Kidney glomerular epithelial cell (primary cell): ENCODE measurements at regions not wholly inside any gene's neighbourhood (a gene's known extent, or its start where the extent isn't known, plus 50 kb on each side); places are given as distances from the start of the nearest gene placed in this dataset.
"Not testable (repeated sequence)": the region's sequence is repeated elsewhere in the genome, so short reads cannot be mapped to it uniquely, and the experiment has no call there.

Experiments
- DNase-seq: peaks from one replicate; lab custom pipeline; 2025; lab: John Stamatoyannopoulos, UW

GRCh38 chr22:48313175-48313830, 1514.4 kb downstream of the BRD1 start:
- no peak for DNase-seq

- DNase-seq: no peak
Measured at GRCh38 chr22:48310740-48311139, 1516.9 kb downstream of the BRD1 start.

DNA sequence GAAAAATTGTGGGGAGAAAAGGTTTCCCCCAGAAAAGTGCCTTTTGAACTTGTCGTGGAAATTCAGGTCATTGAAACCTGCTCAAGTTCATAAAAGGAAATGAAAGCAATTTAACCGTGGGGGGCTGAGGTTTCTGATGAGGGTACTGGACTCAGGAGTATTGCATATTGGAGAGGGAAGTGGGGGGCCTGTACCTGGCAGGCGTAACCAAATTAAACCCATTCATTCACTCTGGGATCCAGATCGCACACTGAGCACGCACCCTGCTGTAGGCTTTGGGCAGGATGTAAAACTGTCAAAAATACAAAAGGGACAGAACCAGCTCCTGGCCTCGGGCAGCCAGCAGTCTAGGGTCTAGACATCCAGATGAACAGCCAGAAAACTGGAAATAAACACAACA, 1517.4 kb downstream of the BRD1 start:
- DNase-seq: no peak

GRCh38 chr22:48309836-48310235, 1517.8 kb downstream of the BRD1 start:
- no peak for DNase-seq

DNA sequence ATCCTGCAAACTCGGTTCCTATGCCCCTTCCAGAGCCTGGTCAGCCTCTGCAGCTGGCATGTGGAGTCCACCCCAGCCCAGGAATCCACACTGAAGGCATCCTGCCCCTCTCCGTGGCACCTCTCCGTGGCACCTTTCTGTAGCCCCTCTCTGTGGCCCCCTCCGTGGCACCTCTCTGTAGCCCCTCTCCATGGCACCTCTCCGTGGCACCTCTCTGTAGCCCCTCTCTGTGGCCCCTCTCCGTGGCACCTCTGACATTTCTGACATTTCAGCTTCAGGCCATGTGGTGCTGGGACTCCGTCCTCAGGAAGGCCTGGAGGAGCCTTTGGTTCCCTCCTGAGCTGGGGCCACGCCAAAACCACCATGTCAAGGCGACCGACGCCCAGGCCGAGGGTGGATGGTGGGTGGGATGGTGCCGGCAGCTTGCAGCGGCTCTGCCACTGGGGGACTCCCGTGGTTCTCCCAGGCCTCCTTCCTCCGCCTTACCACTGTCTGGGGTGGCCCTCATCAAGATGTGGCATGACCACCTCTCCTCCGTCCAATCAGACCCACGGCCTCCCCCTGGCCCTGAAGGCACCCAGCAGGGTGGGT, 1518.5 kb downstream of the BRD1 start:
- no peak for DNase-seq

DNA sequence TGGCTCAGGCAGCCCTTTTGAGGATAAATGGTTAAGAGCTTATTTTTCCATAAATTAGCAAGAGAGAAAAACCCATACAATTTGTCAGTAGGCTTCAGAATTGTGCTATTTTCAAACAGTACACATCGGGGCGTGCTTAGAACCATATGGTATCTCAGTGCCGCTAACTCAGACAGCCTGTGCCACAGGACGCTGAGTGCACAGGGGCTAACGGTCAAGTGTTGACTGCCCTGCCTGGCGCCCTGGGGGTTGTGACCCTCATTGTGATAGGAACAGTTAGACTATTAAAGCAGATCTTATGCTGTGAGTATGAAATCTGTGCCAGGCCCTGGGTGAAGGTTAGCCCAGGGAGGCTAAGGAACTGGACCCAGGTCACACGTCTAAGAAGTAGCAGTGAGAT, 1519.7 kb downstream of the BRD1 start:
- DNase-seq: no peak

GRCh38 chr22:48306785-48307510, 1520.7 kb downstream of the BRD1 start:
- DNase-seq: no peak

DNA sequence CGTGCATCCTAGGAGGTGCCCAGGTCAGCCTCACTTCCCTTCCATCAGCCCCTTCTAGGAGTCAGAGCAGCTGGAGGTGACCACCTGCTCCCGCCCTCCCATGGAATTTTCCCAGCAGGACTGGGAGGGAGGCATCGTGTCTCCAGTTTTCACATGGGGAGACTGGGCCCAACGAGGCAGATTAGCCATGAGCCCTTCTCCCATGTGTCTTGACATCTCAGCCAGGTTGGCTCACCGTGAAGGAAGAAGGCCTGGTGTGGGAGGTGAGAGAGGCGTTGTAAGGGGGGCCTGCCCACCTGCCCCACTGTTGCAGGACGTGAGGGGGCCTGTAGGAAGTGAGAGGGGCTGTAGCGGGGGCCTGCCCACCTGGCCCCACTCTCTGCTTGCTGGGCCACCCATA, 1521.4 kb downstream of the BRD1 start:
- no peak for DNase-seq

- no peak for DNase-seq
Measured at GRCh38 chr22:48305726-48306235, 1521.9 kb downstream of the BRD1 start.

- no peak for DNase-seq
Measured at GRCh38 chr22:48303369-48303725, 1524.3 kb downstream of the BRD1 start.

DNA sequence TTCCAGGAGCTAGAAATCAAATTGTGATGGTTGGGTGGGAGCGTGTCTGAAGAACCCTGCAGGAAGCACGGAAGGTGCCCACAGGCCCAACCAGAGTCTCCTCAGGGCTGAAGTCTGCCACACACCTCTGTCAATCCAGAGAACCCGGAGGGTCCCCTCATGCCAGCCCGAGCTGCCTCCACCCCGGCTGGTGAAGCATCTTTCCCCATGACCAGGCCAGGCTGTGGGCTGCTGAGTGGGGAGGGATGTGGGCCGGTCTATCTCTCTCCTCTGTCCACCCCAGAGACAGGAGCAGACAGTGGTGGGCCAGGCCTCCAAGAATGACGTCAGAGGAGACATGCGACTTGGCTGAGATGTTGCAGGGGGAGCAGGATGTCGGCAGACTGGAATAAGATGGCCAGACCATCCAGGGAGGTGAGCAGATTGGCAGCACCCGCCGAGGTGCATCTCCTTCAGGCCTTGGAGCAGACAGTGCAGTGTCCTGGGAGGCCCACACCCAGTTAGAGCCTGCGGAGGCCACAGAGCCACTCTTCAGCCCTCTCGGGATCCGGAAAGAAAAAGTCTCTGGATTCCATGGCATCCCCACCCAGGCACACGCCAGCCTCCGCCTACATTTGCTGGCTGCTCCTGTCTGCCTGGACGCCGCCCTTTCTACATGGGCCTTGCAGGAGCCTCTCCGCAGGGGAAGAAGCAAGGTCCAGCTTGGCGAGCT, 1524.9 kb downstream of the BRD1 start:
- DNase-seq: no peak

DNA sequence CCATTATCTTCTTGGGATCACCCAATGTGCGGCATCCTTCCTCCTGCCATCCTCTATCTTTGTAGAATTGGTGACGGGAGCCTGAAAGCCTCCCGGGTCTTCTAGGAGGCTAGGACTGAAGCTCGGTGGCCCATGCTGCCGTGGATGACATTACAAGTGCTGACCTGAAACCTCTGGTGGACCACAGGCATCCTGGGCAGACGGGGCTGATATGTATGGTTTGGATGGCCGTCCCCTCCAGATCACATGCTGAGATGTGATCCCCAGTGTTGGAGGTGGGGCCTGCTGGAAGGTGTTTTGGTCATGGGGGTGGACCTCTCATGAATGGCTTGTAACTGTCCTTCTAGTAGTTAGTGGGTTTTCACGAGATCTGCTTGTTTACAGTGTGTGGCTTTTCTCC, 1525.8 kb downstream of the BRD1 start:
- no peak for DNase-seq

DNA sequence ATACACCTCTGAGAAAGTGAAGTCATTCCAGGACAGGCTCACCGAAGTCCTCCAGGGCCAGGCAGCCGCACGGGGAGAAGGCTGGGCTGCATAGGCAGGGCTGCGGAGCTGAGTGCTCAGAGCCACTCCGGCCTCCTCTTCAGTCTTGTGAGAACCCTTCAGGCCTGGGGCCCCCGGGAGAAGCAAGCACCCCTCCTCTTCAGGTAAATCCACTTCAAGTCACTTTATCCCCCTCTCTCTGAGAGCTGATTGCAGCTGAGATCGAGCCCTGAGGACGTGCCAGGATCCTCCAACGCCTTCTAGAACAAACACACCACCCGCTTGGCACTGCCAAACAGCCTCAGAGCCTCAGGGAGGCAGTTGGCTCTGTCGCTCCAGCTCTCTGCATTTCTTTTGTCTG, 1526.3 kb downstream of the BRD1 start:
- no peak for DNase-seq

- DNase-seq: no peak
Measured at GRCh38 chr22:48300877-48301276, 1526.8 kb downstream of the BRD1 start.

DNA sequence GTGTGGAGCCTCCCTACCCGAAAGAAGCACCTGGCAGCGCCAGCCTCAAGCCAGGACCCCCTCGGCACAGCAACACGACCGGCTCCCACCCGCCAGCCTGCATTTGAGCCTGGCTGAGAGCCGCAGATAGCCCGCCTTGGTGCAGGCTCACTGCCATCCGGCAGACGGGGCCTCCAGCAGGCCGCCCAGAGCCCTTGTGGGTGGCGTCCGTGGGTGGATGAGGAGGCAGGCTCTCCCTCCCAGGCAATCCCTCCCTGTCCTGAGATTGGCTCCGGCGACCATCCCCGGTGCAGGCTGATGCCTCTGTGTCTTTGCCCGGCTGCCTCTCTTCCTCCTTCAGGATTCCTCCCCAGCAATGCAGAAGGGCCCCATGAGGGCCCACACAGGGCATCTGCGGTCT, 1527.9 kb downstream of the BRD1 start:
- no peak for DNase-seq

DNA sequence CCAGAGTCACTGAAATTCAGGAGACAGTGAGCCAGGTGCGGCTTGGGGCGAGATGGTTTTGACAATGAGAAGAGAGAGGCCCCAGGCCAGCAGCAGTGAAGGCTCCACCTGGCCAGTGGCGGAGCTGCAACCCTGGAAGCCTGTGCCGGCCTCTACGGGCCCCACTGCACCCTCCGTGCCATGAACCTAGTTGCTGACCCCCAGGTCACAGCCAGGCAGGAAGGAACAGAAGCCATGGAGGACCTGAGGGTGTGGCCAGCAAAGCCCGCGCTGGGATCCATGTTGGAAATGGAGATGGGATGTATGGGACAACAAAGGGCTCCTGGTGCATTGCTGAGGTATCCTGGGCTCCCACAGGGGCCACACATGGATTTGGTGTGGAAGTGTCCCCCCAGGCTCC, 1528.5 kb downstream of the BRD1 start:
- DNase-seq: no peak

- no peak for DNase-seq
Measured at GRCh38 chr22:48297296-48297695, 1530.4 kb downstream of the BRD1 start.

DNA sequence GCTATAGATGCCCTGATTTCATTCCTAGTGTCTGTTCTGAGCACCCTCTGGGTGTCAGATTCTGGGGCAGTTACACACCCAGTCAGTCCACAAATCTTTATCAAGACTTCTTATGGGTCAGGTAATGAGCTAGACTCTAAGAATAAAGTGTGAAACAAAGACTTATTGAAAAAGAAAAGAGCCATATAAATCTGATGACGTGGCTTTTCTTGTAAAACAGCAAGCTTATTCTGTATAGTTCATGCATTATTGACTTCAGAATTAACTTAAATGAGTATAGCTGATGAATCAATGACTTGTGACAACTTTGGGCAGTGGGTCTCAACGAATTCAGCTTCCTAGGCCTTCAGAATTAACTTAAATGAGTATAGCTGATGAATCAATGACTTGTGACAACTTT, 1527.5 kb downstream of the TBC1D22A start:
- DNase-seq: not testable (repeated sequence)

DNA sequence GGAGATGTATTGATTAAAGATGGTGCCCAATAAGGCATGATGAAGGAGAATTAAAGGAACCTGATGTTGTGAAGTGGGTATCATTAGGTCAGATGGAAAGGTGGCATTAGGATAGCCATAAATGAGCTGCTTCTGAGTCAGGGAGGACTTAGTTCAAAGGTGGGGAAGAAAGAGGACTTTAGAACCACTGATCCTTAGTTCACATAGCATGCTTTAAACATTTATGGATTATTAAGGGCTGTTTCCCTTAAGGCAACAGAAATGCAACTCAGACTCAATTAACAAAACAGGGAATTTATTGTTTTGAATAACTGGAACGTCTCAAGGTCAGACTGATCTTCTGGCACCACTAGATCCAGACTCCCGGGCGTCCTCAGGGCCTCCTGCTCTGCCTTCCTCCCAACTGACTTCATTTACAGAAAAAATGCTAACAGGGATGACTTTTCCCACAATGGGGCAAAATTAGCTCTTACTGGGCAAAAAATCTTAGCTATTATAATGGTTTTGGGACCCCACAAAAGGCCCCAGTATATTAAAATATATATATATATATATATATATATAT, 1526.0 kb downstream of the TBC1D22A start:
- no peak for DNase-seq

DNA sequence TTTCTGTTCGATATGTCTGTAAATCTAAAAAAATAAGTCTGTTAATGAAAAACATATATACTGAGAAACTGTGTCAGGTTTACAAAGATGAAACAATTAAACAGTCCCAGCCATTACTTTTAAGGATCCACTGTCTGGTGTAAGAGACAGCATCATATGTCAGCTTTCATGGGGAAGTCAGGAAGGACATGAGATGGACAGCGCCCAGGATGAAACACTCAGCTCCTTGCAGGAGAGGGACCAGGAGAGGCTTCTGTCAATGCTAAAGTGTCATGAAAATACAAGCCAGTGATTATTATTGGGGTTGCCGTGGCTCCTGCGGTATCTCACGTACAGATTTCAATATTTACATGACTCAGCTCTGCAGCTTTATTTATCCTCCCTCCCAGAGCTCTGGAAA, 1524.6 kb downstream of the TBC1D22A start:
- no peak for DNase-seq

DNA sequence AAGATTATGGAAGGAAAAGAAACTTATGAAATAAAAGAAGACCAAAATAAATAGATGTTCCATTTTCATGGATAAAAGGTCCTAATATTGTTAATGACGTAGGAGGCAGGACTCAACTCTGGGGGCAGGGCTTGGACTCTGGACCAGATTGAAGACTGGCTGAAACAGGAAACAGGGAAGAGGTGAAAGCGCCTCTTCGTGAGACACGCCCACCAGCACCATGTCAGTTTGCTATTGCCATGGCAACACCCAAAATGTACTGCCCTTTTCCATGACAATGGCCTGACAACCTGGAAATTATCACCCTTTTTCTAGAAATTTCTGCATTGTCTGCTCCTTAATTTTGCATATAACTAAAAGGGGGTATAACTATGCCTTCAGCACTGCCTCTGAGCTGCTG, 1522.2 kb downstream of the TBC1D22A start:
- no peak for DNase-seq

GRCh38 chr22:48282804-48283203, 1520.4 kb downstream of the TBC1D22A start:
- no peak for DNase-seq

- no peak for DNase-seq
Measured at GRCh38 chr22:48279461-48279756, 1517.0 kb downstream of the TBC1D22A start.
